Stomach (tissue), 8 donors: ENCODE measurements at regions not wholly inside any gene's neighbourhood (a gene's known extent, or its start where the extent isn't known, plus 50 kb on each side); places are given as distances from the start of the nearest gene placed in this dataset.

Experiments
- DNase-seq, 2 donors: peaks; one replicate each; pipeline versions ENCODE4 v3.0.0 to v3.0.0-alpha.2; 2013 to 2019
- H3K27ac ChIP-seq, 5 donors: fragments of 200-600 bp in 4 of 5; sonication (generic) in 4 of 5; one replicate each; pipeline ENCODE4 v1.5.1; 2013 to 2019; ENCODE audit warnings: mild to moderate bottlenecking in 1 of 5, moderate library complexity in 1 of 5
- H3K27me3 ChIP-seq, 3 donors: fragments of 200-600 bp; sonication (generic); one replicate each; pipeline ENCODE4 v1.5.1; 2017 to 2019; ENCODE audit warnings: mixed run types in 1 of 3
- H3K36me3 ChIP-seq, 4 donors: fragments of 200-600 bp; sonication (generic); 1 replicate in 3 of 4; 2 replicates in 1 of 4; pipeline ENCODE4 v1.5.1; 2016 to 2019
- H3K4me1 ChIP-seq, 4 donors: fragments of 200-600 bp; sonication (generic); one replicate each; pipeline ENCODE4 v1.5.1; 2016 to 2019
- H3K4me3 ChIP-seq, 4 donors: fragments of 200-600 bp; sonication (generic) in 3 of 4; one replicate each; pipeline ENCODE4 v1.5.1; 2016 to 2019; ENCODE audit warnings: mild to moderate bottlenecking in 1 of 4
- H3K9me3 ChIP-seq, 4 donors: fragments of 200-600 bp; sonication (generic); one replicate each; pipeline ENCODE4 v1.5.1; 2016 to 2019
- EP300 ChIP-seq: sonication (generic); formaldehyde crosslinking; IDR thresholded peaks from one replicate; pipeline ENCODE4 v1.6.1; 2017; ENCODE audit warnings: antibody characterized with exemption
- POLR2A ChIP-seq, 4 donors: fragments of 450-650 bp; IDR thresholded peaks; one replicate each; pipeline ENCODE4 v1.6.1; 2016; ENCODE audit warnings: antibody characterized with exemption in 4 of 4, control low read depth in 2 of 4, mild to moderate bottlenecking in 1 of 4, moderate library complexity in 1 of 4
- POLR2AphosphoS5 ChIP-seq, 3 donors: sonication (generic); formaldehyde crosslinking; IDR thresholded peaks; one replicate each; pipeline ENCODE4 v1.6.1; 2016; ENCODE audit warnings: antibody characterized with exemption in 3 of 3
- WGBS, 5 donors: extraction: QIAGEN DNeasy Blood & Tissue Kit in 3 of 5; methylation state at CpG; one replicate each; pipeline versions ENCODE4 v1.1.5 to v1.1.7; 2013 to 2018; 5-methylcytosine and 5-hydroxymethylcytosine counted together
- intact Hi-C: fragments of 100-400 bp; cut with DNase I; formaldehyde crosslinking; loops from one replicate; pipeline ENCODE4 v1.15.1; 2023; ENCODE audit warnings: low total_unique reads
- TF ChIP-seq, protein P1 (sequence below), 7 experiments: fragments of 450-650 bp in 4 of 7; fragments of 200-600 bp in 3 of 7; sonication (generic) in 3 of 7; IDR thresholded peaks; one replicate each; pipeline ENCODE4 v1.5.1; 2016 to 2019; ENCODE audit warnings: antibody characterized with exemption in 7 of 7, control low read depth in 2 of 7, mild to moderate bottlenecking in 1 of 7
- donor health status: healthy with polysubstance abuse.
- donor health status: Bipolar disorder and iron deficiency.
- donor health status: healthy.

DNA sequence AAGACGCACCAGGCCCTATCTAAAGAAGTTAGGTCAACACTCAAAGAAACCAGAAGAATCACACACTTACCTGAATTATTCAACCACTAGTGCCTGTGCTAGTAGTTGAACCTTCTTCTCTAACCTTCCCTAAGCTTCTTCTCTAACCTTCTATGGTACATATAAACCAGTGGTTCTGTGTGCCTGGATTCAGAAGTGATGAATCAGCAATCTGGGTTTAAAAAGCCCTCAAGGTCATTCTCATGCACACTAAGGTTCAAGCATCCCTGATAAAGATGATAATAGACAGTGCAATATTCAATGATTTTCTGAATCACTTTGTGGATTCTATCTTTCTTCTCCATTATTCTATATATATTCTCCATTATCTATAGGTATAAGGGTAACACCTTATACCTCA, 271.4 kb upstream of the TBX18 start:
- no peaks in the 10 kb centered on the region for H3K27me3 ChIP-seq
- no peak overlapping the region for H3K4me3 ChIP-seq
- H3K36me3 ChIP-seq, result no peaks in the 10 kb centered on the region
- intact Hi-C loops, result no loop called here
- H3K27ac ChIP-seq, result no peak overlapping the region
- TF ChIP-seq POLR2A (IDR thresholded peaks at IDR 0.05) (no peak), POLR2AphosphoS5 (IDR thresholded peaks at IDR 0.05) (no peak), EP300 (no peak)
- TF ChIP-seq, protein P1, sequence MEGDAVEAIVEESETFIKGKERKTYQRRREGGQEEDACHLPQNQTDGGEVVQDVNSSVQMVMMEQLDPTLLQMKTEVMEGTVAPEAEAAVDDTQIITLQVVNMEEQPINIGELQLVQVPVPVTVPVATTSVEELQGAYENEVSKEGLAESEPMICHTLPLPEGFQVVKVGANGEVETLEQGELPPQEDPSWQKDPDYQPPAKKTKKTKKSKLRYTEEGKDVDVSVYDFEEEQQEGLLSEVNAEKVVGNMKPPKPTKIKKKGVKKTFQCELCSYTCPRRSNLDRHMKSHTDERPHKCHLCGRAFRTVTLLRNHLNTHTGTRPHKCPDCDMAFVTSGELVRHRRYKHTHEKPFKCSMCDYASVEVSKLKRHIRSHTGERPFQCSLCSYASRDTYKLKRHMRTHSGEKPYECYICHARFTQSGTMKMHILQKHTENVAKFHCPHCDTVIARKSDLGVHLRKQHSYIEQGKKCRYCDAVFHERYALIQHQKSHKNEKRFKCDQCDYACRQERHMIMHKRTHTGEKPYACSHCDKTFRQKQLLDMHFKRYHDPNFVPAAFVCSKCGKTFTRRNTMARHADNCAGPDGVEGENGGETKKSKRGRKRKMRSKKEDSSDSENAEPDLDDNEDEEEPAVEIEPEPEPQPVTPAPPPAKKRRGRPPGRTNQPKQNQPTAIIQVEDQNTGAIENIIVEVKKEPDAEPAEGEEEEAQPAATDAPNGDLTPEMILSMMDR (IDR thresholded peaks at IDR 0.05), result no peak
- 82 to 94% (median 85%) methylated on average over 1 of the region's 1 CpG for WGBS, 5 donors
- H3K4me1 ChIP-seq, result no peaks in the 10 kb centered on the region
- no peak for DNase-seq
- peaks cover 4 to 25% (median 18%) of the 10 kb centered on the region in 4 donors for H3K9me3 ChIP-seq

DNA sequence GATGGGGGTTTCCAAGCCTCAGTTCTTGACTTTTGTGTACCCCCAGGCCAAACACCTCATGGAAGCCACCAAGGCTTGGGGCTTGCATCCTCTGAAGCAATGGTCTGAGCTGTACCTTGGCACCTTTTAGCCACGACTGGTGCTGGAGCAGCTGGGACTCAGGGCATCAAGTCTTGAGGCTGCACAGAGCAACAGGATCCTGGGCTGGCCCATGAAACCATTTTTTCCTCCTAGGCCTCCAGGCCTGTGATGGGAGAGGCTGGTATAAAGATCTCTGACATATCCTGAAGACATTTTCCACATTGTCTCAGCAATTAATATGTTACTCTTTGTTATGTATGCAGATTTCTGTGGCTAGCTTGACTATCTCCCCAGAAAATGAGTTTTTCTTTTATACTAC, 269.1 kb upstream of the TBX18 start:
- no peak for DNase-seq
- H3K4me3 ChIP-seq, result no peak overlapping the region
- H3K9me3 ChIP-seq, result peaks cover 4 to 25% (median 18%) of the 10 kb centered on the region in 4 donors
- H3K36me3 ChIP-seq, result no peaks in the 10 kb centered on the region
- H3K27ac ChIP-seq, result no peak overlapping the region
- TF ChIP-seq, protein P1 (IDR thresholded peaks at IDR 0.05), result no peak
- TF ChIP-seq POLR2A (IDR thresholded peaks at IDR 0.05) (no peak), EP300 (no peak), POLR2AphosphoS5 (IDR thresholded peaks at IDR 0.05) (no peak)
- no peaks in the 10 kb centered on the region for H3K27me3 ChIP-seq
- no peaks in the 10 kb centered on the region for H3K4me1 ChIP-seq
- WGBS, 5 donors, result 14 to 41% (median 28%) methylated on average over 1 of the region's 1 CpG
- intact Hi-C loops, result no loop called here

DNA sequence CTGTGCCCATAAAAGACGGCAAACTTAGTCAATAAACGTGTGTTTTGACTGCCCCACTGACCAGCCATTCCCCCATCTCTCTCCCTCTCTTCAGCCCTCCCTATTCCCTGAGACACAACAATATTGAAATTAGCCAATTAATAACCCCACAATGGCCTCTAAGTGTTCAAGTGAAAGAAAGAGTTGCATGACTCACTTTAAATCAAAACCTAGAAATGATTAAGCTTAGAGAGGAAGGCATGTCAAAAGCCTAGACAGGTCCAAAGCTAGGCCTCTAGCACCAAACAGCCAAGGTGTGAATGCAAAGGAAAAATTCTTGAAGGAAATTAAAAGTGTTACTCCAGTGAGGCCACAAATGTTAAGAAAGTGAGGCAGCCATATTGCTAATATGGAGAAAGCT, 261.6 kb upstream of the TBX18 start:
- H3K27me3 ChIP-seq, result no peaks in the 10 kb centered on the region
- no peak for DNase-seq
- H3K9me3 ChIP-seq, result no peaks in the 10 kb centered on the region
- WGBS, 5 donors, result 63 to 81% (median 73%) methylated on average over 2 of the region's 2 CpGs
- no peaks in the 10 kb centered on the region for H3K4me1 ChIP-seq
- no peak overlapping the region for H3K27ac ChIP-seq
- H3K36me3 ChIP-seq, result no peaks in the 10 kb centered on the region
- intact Hi-C loops, result no loop called here
- TF ChIP-seq EP300, result no peak
- TF ChIP-seq, protein P1 (IDR thresholded peaks at IDR 0.05), result no peak
- no peak for TF ChIP-seq POLR2A (IDR thresholded peaks at IDR 0.05)
- TF ChIP-seq POLR2AphosphoS5 (IDR thresholded peaks at IDR 0.05), result no peak
- H3K4me3 ChIP-seq, result no peak overlapping the region

DNA sequence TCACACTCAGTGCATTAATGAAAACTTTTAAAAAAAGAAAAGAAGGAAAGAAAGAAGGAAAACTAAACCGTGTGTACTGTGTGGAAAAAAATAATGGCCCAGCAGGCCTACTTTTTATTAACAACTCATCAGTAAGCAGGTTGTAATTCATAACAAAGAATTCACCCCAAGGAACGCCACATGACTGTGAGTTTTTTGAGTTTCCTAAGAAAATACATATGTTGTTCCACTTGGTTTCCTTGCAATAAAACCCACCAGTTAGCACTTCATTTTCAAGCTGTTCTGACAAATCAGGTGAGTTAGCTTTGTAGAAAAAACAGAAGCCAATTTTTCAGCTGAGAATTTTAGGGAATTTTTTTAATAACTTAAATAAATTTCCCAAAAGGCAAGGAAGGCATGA, 259.3 kb upstream of the TBX18 start:
- intact Hi-C loops, result no loop called here
- no peak overlapping the region for H3K4me3 ChIP-seq
- 36 to 62% (median 56%) methylated on average over 2 of the region's 2 CpGs for WGBS, 5 donors
- no peaks in the 10 kb centered on the region for H3K36me3 ChIP-seq
- no peak for DNase-seq
- TF ChIP-seq POLR2AphosphoS5 (IDR thresholded peaks at IDR 0.05) (no peak), EP300 (no peak), POLR2A (IDR thresholded peaks at IDR 0.05) (no peak)
- TF ChIP-seq, protein P1 (IDR thresholded peaks at IDR 0.05), result no peak
- no peaks in the 10 kb centered on the region for H3K9me3 ChIP-seq
- H3K27me3 ChIP-seq, result no peaks in the 10 kb centered on the region
- H3K4me1 ChIP-seq, result no peaks in the 10 kb centered on the region
- H3K27ac ChIP-seq, result no peak overlapping the region
